A172 (cell line): ENCODE measurements at regions not wholly inside any gene's neighbourhood (a gene's known extent, or its start where the extent isn't known, plus 50 kb on each side); places are given as distances from the start of the nearest gene placed in this dataset.
"Not testable (repeated sequence)": the region's sequence is repeated elsewhere in the genome, so short reads cannot be mapped to it uniquely, and the experiment has no call there.

Source experiments
- DNase-seq: peaks from one replicate; pipeline ENCODE4 v3.0.0-alpha.2; 2015; ENCODE audit warnings: low spot score

- DNase-seq: peak; percentile 96
Observed at GRCh38 chr15:69760890-69761568, 308.4 kb downstream of the RPLP1 start.

- DNase-seq: no peak
Observed at GRCh38 chr15:69762373-69763148, 309.9 kb downstream of the RPLP1 start.

GRCh38 chr15:69763831-69764230 is 311.2 kb downstream of the RPLP1 start:
- DNase-seq: no peak

GRCh38 chr15:69766156-69766555 is 313.5 kb downstream of the RPLP1 start:
- DNase-seq: no peak

GRCh38 chr15:69767191-69767590 is 314.6 kb downstream of the RPLP1 start:
- DNase-seq: no peak

- not testable (repeated sequence) for DNase-seq
Observed at GRCh38 chr15:69769336-69769735, 316.7 kb downstream of the RPLP1 start.

GRCh38 chr15:69774258-69774657 is 321.6 kb downstream of the RPLP1 start:
- DNase-seq: not testable (repeated sequence)

GRCh38 chr15:69774711-69775110 is 322.1 kb downstream of the RPLP1 start:
- not testable (repeated sequence) for DNase-seq

- DNase-seq: no peak
Observed at GRCh38 chr15:69777356-69777755, 320.4 kb downstream of the TLE3 start.

- no peak for DNase-seq
Observed at GRCh38 chr15:69780374-69780773, 317.3 kb downstream of the TLE3 start.

GRCh38 chr15:69780981-69781380 is 316.7 kb downstream of the TLE3 start:
- DNase-seq: no peak

- DNase-seq: no peak
Observed at GRCh38 chr15:69781411-69782125, 316.1 kb downstream of the TLE3 start.

GRCh38 chr15:69782139-69782658 is 315.5 kb downstream of the TLE3 start:
- DNase-seq: no peak

GRCh38 chr15:69782809-69783208 is 314.9 kb downstream of the TLE3 start:
- DNase-seq: no peak

- no peak for DNase-seq
Observed at GRCh38 chr15:69783211-69783610, 314.5 kb downstream of the TLE3 start.

- peak; percentile 31 for DNase-seq
Observed at GRCh38 chr15:69784798-69785566, 312.7 kb downstream of the TLE3 start.

- no peak for DNase-seq
Observed at GRCh38 chr15:69786136-69786701, 311.5 kb downstream of the TLE3 start.

- DNase-seq: no peak
Observed at GRCh38 chr15:69787791-69788190, 309.9 kb downstream of the TLE3 start.

- no peak for DNase-seq
Observed at GRCh38 chr15:69789648-69790393, 307.9 kb downstream of the TLE3 start.

GRCh38 chr15:69790632-69791031 is 307.1 kb downstream of the TLE3 start:
- DNase-seq: no peak

- no peak for DNase-seq
Observed at GRCh38 chr15:69792823-69793222, 304.9 kb downstream of the TLE3 start.
